Retinal pigment epithelial cell (primary cell): ENCODE measurements at regions not wholly inside any gene's neighbourhood (a gene's known extent, or its start where the extent isn't known, plus 50 kb on each side); places are given as distances from the start of the nearest gene placed in this dataset.

Source experiments
- DNase-seq: peaks from one replicate; pipeline ENCODE4 v3.0.0-alpha.2; 2010; ENCODE audit warnings: low read depth
- H3K4me3 ChIP-seq: 2 replicates; pipeline ENCODE4 v1.5.1; 2011; ENCODE audit warnings: mild to moderate bottlenecking, low read length, control low read depth, moderate library complexity
- CTCF ChIP-seq: conservative IDR thresholded peaks from 2 replicates; pipeline ENCODE4 v1.5.1; 2011; ENCODE audit warnings: low read depth, low read length, control low read depth, inconsistent platforms

DNA sequence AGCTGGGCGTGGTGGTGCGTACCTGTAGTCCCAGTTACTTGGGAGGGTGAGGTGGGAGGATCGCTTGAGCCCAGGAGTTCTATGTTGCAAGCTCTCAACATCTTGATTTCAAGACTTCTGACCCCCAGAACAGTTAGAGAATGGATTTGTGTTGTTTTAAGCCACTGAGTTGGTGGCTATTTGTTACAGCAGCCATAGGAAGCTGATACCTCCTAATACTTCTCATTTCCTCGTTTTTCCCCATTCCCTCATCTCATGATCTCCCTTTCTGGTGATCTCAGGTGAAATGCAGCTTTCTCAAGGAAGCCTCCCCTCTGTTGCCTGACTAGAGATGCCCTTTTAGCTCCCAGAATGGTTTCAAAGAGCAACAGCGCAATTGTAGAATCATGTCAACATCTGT, 378.8 kb downstream of the TYW1 start:
- no peak for DNase-seq
- H3K4me3 ChIP-seq: no peak overlapping the region
- no peak for TF ChIP-seq CTCF

- DNase-seq: peak; percentile 11
- H3K4me3 ChIP-seq: no peak overlapping the region
- TF ChIP-seq CTCF: peak; percentile 86
Measured at GRCh38 chr7:67377939-67378862, 381.6 kb downstream of the TYW1 start.

- no peak for DNase-seq
- H3K4me3 ChIP-seq: no peak overlapping the region
- TF ChIP-seq CTCF: no peak
Measured at GRCh38 chr7:67380326-67380725, 383.7 kb downstream of the TYW1 start.

GRCh38 chr7:67380858-67381257, 384.2 kb downstream of the TYW1 start:
- H3K4me3 ChIP-seq: no peak overlapping the region
- TF ChIP-seq CTCF: no peak
- no peak for DNase-seq

GRCh38 chr7:67387851-67388250, 391.2 kb downstream of the TYW1 start:
- no peak for DNase-seq
- no peak for TF ChIP-seq CTCF
- H3K4me3 ChIP-seq: no peak overlapping the region

DNA sequence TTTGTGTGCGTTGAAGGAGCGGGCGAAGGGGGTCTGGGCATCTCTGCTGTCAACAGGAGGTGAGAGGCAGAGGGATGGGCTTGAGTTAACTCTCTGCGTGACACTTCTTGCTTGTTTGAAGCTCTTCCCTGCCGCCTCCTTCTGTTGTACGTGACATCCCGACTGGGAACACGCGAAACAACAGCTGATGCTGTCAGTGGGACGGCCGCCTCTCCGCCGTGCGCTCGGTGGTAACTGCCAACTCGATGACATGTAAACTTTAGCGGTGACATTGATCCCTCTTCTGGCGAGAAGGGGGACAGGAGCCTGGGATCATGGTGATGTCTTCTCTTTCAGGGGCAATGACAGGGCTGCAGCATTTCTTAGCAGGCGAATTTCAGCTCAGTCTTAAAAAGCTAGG, 394.5 kb downstream of the TYW1 start:
- no peak overlapping the region for H3K4me3 ChIP-seq
- no peak for DNase-seq
- no peak for TF ChIP-seq CTCF
